ENCODE measurements at regions not wholly inside any gene's neighbourhood (a gene's known extent, or its start where the extent isn't known, plus 50 kb on each side); places are given as distances from the start of the nearest gene placed in this dataset.
"Not testable (repeated sequence)": the region's sequence is repeated elsewhere in the genome, so short reads cannot be mapped to it uniquely, and the experiment has no call there.

DNA sequence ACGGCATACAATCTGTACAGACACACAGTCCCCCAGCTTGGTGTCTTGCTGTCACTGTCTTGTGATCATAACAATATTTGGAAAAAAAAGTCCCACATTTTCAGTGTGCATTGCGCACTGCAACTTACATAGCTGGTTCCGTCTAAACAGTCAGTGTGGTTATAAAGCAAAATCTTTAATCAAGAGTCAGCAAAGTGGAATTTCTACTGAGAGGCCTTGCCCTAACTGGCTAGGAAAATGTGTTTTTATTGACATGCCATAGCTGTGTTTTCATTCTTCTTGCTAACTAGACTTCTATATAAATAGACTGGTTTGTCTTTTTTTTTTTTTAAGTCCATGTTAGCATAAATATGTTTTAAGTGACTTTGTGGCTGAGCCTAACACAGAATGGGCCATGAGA is 174.8 kb downstream of the POLR2M start:
- no peak for DNase-seq (ENCODE audit: low spot score)

DNA sequence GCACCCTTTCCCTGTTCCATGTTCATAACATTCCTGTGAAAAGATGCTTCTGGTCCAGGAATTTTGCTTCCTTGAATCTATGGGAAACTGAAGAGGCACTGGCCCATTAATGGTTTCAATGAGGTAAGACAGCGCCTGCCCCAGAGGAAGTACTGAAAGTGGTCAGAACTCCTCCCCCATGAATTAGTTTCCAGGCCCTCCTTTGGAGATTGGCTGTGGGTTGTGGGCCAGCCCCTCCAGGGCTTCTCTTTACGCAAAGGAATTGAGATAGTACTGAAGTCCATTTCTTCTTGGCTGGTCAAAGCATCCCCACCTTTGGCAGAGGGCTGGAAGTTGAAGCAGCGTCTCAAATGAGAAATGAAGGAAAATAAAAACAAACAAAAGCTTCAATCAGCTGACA is 175.5 kb downstream of the POLR2M start:
- no peak for DNase-seq (ENCODE audit: low spot score)

DNA sequence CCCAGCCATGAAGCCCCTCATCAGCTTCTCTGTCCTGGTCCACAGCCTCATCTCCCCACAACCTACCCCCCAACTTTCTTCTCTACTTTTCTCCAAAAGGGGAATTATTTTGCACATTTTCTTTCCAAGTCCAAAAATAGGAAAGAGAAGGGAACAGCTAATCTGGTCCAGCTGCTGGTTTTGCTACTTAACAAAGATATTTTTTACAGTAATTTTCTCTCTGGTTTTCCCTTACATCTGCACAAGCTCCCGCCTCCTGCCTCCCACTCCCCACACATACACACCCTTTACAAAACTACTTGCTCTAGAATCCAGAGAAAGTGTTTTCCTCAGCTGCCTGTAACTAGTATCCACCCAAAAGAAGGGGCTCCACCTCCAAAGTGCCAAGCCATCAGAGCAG is 177.2 kb downstream of the POLR2M start:
- no peak for DNase-seq (ENCODE audit: low spot score)

DNA sequence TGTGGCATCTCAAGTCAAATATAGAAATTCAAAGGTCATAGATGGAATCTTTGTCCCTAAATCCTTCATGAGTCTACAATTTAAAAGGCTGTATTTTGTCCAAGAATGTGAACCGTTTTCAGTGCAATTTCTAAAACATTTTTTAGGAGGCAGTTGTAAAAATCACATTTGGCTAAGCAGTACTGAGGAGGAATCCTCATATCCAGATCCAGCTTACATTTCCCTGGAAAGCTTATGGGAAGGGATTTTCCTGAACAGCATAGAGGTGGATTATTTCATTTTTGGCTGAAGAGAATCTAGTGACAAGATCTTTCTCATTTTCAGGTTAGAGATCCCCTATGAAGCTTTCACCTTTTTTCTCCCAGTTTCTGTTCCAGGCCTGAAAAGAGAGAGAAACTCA is 178.4 kb downstream of the POLR2M start:
- DNase-seq (ENCODE audit: low spot score) = no peak

DNA sequence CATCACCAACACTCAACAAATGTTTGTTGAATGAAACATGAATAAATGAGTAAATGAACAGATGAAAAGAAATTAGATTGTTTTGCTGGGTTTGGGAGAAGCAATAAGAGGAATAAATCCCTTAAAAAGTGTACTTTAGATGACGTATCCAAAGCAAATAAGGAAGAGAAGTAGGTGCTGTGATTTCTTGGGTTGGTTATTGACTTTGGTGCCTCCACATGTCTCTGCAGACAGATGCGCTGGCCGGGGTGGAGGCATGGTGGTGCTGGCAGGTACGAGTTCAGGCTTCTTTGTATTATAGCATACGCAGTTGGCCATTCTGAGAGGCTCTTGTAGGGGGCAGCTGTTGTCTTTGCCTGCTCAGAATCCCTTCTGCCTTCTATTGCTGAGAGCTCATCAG is 178.9 kb downstream of the POLR2M start:
- no peak for DNase-seq (ENCODE audit: low spot score)

DNA sequence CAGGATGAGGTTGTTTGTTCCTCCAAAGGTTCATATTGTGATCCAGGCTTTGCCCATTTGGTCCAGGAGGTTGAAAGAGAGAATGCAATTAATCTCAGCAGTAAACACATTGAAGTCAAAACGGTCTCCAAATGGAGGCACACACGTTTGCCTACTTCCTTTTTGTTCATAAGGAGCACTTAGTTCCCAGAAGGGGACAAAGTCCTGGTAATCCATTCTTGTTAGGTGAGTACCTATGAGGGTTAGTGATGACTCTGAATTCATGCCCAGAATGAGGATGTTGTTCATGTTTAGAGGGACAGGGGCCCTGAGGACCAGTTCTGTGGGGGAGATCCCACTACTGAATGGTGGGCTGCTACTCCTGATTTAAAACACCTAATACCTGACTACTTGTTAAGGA is 177.7 kb downstream of the ALDH1A2 start:
- DNase-seq (ENCODE audit: low spot score) = no peak

DNA sequence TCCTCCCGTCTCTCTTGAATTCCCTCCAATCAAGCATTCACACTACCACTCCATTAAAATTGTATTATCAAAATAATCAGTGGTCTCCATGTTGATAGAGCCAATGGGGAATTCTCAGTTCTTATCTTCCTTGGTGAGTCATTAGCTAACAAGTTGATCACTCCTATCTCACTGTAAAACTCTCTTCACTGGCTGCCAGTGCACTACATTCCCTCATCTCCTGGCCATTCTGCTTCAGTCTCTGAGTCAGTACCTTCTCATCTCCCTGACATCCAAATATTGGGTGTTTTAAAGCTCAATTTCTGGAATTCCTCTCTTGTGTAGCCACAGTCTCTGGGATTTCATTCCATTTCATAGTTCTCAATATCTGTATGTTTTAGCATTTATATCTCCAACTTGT is 175.2 kb downstream of the ALDH1A2 start:
- DNase-seq (ENCODE audit: low spot score) = no peak

DNA sequence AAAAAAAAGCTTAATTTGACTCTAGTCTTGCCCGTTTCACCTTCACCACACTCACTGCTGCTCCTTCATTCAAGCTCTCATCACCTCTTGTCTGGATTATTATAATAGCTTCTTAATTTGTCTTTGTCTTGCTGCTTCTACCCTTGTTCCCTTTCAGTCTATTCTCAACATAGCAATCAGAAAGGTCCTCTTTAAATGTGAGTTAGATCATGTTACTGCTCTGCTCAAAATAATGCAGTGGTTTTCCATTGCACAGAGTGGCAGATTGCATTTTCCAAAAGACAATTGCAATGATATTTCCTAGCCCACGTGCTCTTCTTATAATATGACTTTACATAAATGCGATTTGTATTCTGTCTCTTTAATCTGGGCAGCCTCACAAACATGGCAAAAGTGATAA is 174.6 kb downstream of the ALDH1A2 start:
- no peak for DNase-seq (ENCODE audit: low spot score)

DNA sequence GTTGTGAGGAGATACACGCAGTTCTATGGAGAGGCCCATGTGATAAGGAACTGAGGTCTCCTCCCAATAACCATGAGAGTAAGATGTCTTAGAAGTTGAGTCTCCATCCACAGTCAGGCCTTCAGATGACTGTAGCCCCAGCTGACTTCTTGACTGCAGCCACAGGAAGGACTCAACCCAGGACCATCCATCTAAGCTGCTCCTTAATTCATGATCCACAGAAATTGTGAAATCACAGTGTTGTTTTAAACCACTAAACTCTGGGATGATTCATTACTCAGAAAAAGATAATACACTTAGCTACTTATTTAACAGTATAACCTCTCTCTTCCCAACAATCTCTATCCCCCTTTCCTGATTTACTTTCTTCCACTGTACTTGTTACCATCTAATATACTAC is 173.3 kb downstream of the ALDH1A2 start:
- DNase-seq (ENCODE audit: low spot score) = no peak

DNA sequence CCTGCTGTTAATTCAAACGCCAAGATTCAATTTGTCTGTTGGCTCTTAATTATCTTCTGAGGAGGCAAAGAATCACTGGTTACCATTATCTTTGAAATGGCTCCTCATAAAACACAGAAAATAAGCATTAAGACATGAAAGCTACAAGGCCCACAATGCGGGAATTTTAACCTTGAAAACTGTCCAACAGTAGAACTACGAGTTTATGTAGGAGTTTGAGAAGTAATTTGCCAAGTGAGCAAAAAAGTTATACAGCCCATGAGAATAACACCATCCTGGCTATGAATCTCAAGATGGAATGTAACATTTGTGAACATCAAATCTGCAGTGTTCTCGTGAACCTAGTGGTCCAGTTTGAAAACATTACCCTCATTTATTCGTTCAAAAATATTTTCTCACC is 172.5 kb downstream of the ALDH1A2 start:
- DNase-seq (ENCODE audit: low spot score) = no peak

DNA sequence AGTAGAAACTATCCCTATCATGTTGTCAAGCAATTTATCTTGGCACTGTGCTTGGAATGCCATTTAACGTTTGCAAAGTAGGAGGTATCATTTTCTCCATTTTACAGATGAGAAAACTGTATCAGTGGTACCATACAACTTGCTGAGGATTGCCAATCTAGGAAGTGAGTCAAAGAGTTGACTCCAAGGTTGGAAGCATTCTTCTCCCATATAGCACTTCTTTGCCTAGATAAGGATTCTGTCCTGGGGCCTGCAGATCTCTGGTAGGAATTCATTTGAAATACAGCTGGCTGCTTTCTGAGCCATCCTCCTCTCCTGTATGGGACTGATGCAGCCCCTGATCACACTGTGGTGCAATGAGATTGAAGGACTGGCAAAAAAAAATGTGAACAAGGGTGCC is 170.2 kb downstream of the ALDH1A2 start:
- no peak for DNase-seq (ENCODE audit: low spot score)

DNA sequence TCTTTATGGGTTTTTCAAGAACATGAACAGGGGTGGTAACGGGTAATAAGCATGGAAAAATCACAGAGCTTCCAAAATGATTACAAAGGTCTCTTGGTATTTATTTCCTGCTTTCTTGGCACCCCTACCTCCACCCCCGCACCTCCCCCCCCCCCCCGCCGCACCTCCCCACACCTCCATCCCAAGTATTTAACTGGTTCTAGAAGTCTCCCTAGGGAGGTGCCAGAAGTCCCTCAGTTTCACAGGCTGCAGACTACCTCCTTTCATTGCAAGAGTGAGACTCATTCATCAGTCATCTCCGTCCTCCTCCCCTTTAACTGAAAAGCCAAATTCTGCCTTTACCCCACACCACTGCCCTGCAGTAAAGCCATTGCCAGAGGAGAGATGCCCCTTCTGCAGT is 169.4 kb downstream of the ALDH1A2 start:
- DNase-seq (ENCODE audit: low spot score) = no peak

DNA sequence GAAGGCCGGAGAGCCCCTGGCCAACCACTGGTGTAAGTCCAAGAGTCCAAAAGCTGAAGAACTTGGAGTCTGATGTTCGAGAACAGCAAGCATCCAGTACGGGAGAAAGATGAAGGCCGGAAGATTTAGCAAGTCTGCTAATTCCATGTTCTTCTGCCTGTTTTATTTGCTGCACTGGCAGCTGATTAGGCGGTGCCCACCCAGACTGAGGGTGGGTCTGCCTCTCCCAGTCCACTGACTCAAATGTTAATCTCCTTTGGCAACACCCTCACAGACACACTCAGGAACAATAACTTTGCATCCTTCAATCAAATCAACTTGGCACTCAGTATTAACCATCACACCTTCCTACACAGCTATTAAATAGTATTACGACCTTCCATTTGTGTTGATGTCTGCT is 168.6 kb downstream of the ALDH1A2 start:
- DNase-seq (ENCODE audit: low spot score) = not testable (repeated sequence)

DNA sequence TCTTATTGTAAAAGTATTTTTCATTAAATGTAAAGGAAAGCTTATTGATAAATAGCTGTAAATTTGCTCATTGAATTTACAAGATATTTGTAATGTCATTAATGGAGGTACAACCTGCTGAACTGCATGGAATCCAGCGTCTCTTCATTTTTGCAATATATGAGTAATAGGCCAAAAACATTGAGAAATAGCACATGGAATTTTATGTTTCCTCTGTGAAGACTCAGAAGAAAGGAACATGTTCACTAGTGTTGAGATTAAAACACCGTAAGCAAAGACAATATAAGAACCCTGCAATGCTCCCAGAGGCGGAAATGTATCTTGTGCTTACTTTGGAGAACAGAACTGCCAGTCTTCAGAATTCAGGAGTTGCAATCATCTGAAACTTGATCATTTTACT is 167.6 kb downstream of the ALDH1A2 start:
- no peak for DNase-seq (ENCODE audit: low spot score)

DNA sequence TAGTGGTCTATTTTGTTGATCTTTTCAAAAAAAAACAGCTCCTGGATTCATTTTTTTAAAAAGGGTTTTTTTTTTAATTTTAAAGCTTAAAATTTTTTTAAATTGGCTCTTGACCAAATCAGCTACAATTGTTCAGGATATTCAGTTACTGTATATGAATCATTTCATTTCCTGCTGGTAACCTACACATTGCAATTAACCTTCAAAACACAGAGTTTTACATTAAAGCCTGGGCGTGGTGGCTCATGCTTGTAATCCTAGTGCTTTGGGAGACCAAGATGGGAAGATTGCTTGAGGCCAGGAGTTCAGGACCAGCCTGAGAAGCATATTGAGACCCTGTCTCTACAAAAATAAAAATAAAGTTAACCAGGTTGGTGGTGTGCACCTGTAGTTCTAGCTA is 163.4 kb downstream of the ALDH1A2 start:
- DNase-seq (ENCODE audit: low spot score) = no peak
